ENCODE measurements at regions not wholly inside any gene's neighbourhood (a gene's known extent, or its start where the extent isn't known, plus 50 kb on each side); places are given as distances from the start of the nearest gene placed in this dataset.

- Histone ChIP-seq H3K36me3 (ENCODE audit: control insufficient read depth, insufficient read depth, low read length) (no peaks in the 10 kb centered on the region), H3K27me3 (replicated peaks; ENCODE audit: control insufficient read depth, insufficient read depth, low read length) (no peaks in the 10 kb centered on the region), H3K4me3 (replicated peaks; ENCODE audit: low read depth, low read length) (no peak overlapping the region)
- no peak for DNase-seq (ENCODE audit: extremely low read depth, insufficient read length)
- no peak for TF ChIP-seq CTCF (IDR thresholded peaks at IDR 0.05; ENCODE audit: insufficient read depth, low read length, poor library complexity, severe bottlenecking)
Observed at GRCh38 chr13:103195762-103196161, 129.5 kb upstream of the SLC10A2 start.

- no peak for DNase-seq (ENCODE audit: extremely low read depth, insufficient read length)
- H3K36me3 ChIP-seq (ENCODE audit: control insufficient read depth, insufficient read depth, low read length) = no peaks in the 10 kb centered on the region
- H3K4me3 ChIP-seq (replicated peaks; ENCODE audit: low read depth, low read length) = no peak overlapping the region
- no peaks in the 10 kb centered on the region for H3K27me3 ChIP-seq (replicated peaks; ENCODE audit: control insufficient read depth, insufficient read depth, low read length)
- no peak for TF ChIP-seq CTCF (IDR thresholded peaks at IDR 0.05; ENCODE audit: insufficient read depth, low read length, poor library complexity, severe bottlenecking)
Observed at GRCh38 chr13:103194871-103195270, 128.7 kb upstream of the SLC10A2 start.

- Histone ChIP-seq H3K27me3 (replicated peaks; ENCODE audit: control insufficient read depth, insufficient read depth, low read length) (no peaks in the 10 kb centered on the region), H3K36me3 (ENCODE audit: control insufficient read depth, insufficient read depth, low read length) (no peaks in the 10 kb centered on the region), H3K4me3 (replicated peaks; ENCODE audit: low read depth, low read length) (no peak overlapping the region)
- no peak for TF ChIP-seq CTCF (IDR thresholded peaks at IDR 0.05; ENCODE audit: insufficient read depth, low read length, poor library complexity, severe bottlenecking)
- DNase-seq (ENCODE audit: extremely low read depth, insufficient read length) = no peak
Observed at GRCh38 chr13:103192511-103193135, 126.4 kb upstream of the SLC10A2 start.

- Histone ChIP-seq H3K27me3 (replicated peaks; ENCODE audit: control insufficient read depth, insufficient read depth, low read length) (no peaks in the 10 kb centered on the region), H3K4me3 (replicated peaks; ENCODE audit: low read depth, low read length) (no peak overlapping the region), H3K36me3 (ENCODE audit: control insufficient read depth, insufficient read depth, low read length) (no peaks in the 10 kb centered on the region)
- no peak for DNase-seq (ENCODE audit: extremely low read depth, insufficient read length)
- no peak for TF ChIP-seq CTCF (IDR thresholded peaks at IDR 0.05; ENCODE audit: insufficient read depth, low read length, poor library complexity, severe bottlenecking)
Observed at GRCh38 chr13:103190841-103191240, 124.6 kb upstream of the SLC10A2 start.

GRCh38 chr13:103188713-103189326 is 122.6 kb upstream of the SLC10A2 start:
- Histone ChIP-seq H3K36me3 (ENCODE audit: control insufficient read depth, insufficient read depth, low read length) (no peaks in the 10 kb centered on the region), H3K4me3 (replicated peaks; ENCODE audit: low read depth, low read length) (no peak overlapping the region), H3K27me3 (replicated peaks; ENCODE audit: control insufficient read depth, insufficient read depth, low read length) (no peaks in the 10 kb centered on the region)
- no peak for DNase-seq (ENCODE audit: extremely low read depth, insufficient read length)
- TF ChIP-seq CTCF (IDR thresholded peaks at IDR 0.05; ENCODE audit: insufficient read depth, low read length, poor library complexity, severe bottlenecking) = peak; percentile 40
